Stimulated activated CD8-positive, alpha-beta memory T cell treated with anti-CD3 and anti-CD28 coated beads, Interleukin-15, amount 100 ng/mL, for 4 hours (primary cell): ENCODE measurements at regions not wholly inside any gene's neighbourhood (a gene's known extent, or its start where the extent isn't known, plus 50 kb on each side); places are given as distances from the start of the nearest gene placed in this dataset.

Experiments
- DNase-seq, 2 donors: peaks; one replicate each; pipeline ENCODE4 v3.0.0-alpha.2; 2020; ENCODE audit warnings: low read depth in 2 of 2

DNA sequence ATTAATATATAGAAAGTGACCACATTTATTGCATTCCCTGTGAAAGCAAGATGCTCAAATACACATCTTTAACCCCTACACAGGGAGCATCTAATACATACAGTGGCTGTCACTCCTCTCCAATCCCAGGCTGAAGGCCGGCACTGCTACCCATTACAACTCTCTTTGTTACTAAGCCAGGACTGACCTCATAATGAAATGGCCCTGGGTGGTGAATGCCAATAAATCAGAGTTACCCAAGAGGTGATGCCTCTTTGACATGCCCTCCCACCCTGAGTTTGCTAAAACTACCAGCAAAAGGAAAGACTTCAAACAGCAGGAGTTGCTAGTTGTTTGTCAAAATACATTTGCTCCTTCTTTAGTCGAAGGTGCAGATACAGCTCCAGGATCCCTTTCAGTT lies 214.2 kb downstream of the FOXA2 start:
- no peak for DNase-seq

DNA sequence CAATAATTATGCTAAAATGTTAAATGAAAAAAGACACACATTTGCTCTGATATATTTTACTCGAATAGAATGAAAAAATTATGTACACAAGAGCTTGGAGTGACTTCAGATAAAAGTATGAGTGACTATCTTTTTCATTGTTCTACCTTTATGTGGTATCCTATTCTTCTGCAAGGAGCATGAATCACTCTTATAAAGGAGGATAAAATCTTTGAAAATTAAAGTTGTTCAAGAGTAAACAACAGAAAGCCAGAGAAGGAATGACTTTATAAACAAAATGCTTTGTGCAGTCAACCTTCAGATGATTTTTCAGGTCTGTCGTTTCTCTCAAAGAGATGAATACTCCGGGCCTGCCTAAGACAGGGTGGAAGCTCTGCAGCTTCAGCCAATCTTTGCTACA lies 215.3 kb downstream of the FOXA2 start:
- DNase-seq: no peak

DNA sequence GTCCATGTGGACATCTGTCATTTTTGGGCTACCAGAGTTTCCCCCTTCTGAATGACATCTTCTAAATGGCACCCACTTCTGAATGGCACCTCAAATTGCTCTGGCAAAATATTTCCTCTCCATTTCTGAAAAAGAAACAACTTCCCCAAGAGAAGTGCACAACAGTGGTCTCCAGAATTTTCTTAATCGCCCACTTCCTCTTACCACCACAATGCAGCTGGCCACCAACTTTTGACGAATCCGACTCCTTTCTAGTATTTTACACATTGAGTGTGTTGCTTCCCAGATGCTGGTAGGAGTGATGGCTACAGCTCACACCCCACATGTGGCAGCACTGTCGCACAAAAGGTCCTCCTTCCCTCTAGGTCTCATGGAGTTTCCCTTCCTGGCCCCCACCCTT lies 216.1 kb downstream of the FOXA2 start:
- no peak for DNase-seq

DNA sequence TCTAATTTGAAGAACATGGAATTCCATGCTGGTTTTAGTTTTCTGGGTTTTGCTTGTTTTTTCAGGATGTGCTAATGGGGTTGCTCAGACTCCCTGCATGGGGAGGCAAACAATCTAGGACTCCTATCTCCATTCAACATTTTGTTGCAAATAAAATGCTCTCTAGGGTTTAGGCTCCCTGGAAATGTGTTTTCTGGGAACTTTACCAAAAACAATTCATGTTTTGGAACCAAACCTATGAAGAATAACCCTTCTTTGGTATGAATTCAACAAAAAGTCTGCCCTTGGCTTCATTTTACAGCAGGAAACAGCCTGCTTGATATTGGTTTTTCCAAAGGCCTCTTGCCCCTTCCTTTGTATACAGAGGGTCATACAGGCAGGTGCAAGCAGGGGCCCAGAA lies 217.7 kb downstream of the FOXA2 start:
- DNase-seq: no peak

DNA sequence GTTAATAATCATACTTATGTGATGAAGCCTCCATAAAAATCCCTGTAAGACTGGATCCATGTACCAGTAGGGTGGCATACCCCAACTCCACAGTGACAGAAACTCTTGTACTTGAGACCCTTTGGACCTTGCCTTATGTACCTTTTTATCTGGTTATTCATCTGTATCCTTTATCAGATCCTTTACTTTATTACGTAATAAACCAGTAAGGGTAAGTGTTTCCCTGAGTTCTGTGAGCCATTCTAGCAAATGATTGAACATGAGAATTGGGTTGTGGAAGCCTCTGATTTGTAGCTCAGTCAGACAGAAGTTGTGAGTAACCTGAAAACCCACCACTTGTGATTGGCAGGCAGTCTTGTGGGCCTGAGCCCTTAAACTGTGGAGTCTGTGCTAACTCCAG lies 229.7 kb downstream of the FOXA2 start:
- no peak for DNase-seq

DNA sequence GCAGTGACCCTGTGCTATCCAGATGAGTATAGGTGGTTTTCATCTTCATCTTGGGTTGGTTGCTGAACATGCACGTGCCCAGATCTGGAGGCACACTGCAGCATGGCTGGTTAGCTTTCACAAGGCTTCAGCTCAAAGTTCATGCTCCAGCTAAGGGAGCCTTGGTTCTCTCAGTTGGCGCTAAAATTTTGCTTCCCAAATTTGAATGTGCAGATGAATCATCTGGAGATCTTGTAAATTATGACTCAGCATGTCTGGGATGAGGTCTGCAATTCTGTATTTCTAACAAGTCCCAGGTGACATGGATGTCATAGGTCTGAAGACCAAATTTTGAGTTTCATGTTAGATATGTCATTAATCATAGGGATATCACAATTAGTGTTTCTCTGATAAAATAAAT lies 230.8 kb downstream of the FOXA2 start:
- DNase-seq: no peak

DNA sequence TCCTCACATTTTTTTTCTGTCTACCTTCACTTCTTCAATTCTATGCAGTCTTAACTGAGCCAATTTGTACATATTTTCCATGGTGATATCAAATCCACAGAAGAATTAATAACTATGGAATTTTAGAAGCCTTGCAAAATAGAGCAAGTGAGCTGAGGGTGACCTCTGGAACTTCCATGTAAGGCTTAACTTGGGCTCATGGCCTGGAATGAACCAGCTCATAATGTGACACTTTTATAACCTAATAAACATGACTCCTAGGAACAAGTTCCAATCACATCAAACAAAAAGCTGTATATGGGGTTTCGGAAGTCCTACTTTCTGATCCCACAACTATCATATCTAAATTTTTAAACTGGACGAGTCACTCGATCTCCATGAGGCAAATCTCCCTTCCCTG lies 232.4 kb downstream of the FOXA2 start:
- DNase-seq: no peak

DNA sequence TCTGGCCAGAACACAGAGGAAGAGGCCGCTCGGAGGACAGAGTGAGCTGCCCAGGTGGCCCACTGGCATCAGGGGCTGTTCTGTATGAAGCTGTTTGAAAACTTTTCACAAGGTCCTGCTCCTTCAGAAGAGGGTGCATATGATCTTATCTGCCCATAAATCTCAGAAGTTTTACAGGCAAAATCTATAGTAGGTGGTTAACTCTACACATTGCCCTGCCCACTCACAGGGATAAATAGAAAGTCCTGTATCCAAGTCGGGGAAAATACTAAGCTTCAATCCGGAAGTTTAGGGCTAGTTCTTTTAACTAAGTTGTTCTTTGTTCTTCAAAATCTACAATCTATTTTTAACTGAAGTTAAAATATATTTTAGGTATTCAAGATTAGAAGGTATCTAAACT lies 233.7 kb downstream of the FOXA2 start:
- no peak for DNase-seq

DNA sequence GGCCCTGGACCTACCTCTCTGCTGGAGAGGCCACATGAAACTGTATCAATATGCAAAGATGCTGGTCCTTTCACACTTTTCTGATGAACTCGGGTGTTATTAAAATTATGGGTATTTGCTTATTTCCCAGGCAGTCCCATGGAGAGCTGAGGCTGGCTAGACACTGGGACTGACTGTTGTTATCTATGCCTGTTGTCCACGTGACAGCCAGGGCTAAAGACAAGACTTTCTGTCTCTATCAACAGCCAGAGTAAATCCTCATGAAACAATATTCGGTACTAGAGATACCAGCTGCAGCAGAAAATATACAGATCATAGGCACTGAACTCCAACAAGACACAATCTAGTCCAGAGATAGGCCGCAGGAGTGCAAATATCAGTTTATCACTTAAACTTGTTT lies 236.4 kb downstream of the FOXA2 start:
- DNase-seq: no peak

DNA sequence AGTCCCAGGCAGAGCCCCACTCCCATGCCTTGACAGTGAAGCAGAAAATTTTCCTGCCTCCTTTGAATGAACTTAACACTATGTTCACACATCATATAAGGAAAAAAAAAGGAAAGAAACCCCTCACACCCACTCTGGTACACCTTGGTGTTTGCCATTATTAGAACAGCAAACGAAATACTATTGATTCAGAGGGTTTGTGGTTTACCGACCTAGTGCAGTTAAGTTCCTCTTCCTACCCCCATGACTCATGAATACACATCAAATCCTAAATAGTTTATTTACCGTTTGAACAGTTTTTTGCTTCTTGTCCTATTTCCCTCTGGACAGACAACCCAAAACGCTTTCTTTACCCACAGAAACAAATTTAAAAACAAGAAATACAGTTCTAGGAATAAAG lies 237.7 kb downstream of the FOXA2 start:
- DNase-seq: no peak

DNA sequence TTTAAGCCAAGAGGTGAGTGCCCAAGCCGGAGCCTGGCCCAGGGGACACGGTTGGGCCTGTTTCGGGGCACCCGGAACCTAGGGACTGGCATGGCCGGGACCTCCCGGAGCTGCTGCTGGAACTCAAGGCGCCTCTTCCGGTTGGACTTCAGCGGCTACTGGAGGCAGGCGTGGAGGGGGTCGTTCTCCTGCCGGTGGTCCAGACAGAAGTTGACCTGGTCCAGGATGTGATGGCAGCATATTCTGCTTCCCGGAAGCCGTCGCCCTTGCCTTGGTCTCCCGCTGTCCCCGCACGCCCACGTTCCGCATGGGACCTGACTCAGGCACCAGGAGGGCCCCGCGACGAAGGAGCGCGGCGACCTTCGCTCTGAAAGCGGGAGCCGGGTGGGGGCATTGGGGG lies 240.8 kb downstream of the FOXA2 start:
- DNase-seq: no peak

DNA sequence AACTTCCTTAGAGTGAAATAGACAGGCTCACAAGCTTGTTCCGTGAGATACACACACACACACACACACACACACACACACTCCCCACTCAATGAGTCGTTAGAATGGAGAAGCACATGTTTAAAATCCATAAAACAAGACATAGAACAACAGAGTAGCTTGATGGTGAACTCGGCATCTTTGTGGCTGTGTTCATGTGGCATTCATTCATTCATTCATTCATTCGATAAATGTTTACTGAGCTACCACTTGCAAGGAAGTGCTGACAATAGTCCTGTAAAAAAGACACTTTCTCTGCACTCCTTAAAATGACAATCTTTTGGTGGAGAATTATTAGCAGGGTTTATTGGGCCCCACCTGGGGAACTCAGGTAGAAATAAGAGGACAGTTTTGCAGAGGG lies 242.0 kb downstream of the FOXA2 start:
- DNase-seq: no peak

DNA sequence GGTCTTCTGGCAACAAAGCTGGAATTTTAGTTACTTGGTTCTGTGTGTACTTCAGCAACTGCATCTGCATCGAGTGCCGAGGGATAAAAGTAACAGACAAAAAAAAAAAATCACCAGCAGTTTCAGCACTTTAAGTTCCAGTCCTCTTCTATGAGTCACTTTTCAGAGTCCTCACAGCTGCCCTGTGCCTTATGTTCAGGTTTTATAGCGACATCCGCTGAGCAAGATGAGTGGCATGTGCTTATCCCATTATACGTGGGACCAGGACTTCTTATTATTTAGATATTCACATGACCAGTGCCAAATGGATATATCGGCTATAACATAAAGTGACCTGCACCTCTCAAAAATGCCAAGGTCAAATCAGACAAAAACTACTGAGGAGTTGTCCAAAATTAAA lies 242.9 kb downstream of the FOXA2 start:
- no peak for DNase-seq

DNA sequence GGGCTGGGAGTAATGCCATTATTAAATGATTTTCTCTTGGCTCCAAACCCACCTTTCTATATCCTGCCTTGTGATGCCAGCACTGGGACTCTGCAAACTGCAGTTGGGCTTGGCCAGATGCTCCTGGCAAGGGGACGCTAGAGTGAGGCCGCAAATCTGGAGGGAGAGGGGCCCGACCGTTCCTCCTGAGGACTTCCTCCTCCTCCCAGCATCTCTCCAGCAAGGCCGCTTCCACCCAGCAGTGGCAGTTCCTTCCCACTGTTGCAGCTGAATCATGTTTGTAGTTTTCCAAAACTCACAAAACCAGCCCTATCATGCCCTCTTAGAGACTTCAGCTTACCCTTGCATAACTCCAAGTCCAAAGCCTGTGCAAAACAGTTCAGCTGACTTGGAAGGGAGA lies 244.4 kb downstream of the FOXA2 start:
- DNase-seq: no peak

DNA sequence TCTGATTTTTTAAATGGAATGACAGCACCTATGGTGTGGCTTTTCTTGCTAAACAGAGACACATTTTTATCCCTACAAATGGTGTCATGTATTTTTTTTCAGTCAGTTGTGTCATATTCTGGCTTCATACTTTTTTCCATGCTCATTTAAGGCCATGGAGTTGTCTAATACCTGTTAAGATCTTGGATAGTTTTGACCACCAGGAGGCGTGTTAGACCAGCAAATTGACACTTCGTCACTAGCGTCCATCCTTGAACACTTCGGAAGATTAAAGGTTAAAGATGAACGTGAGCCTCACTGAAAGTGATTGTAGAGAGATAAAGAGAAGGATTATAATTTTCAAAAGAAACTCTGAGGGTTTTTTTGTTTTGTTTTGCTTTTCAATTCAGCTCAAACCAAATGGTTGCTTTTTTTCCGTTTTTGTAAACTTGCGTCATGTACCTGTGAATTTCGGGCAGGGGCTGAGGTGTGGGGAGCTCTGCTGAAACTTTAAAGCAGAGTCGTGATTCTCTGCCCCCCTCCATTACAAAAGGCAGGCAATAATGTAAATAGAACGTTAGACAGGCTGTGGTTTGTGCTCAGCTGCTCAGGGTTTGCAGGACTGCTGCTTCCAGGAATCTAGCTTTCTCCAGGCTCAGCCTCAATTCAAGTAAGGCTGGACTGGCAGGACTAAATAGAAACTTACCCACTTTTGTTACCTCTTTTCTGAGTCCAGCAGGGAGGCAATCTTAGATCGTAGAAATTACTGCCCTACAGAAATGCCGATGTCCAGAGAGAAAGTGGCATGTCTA lies 245.1 kb downstream of the FOXA2 start:
- DNase-seq: no peak

DNA sequence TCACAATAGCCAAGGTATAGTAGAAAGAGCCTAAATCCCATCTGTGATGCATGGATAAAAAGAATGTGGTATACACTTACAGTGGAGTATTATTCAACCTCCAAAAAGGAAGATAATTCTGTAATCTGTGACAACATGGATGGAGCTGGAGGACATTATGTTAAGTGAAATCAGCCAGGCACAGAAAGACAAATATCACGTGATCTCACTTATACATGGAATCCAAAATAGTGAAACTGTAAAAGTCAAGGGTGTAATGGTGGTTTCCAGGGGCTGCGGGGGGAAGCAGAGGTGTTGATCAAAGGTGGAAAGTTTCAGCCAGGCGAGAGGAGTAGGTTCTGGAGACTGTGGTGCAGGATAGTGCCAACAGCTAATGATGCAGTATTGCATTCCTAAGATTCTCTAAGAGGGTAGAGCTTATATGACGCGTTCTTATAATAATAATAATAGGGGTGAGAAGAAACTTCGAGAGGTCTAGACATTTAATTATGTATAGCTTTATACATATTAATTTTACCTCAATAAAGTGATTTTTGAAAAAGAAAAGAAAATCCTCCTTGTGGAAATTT lies 246.1 kb downstream of the FOXA2 start:
- no peak for DNase-seq

DNA sequence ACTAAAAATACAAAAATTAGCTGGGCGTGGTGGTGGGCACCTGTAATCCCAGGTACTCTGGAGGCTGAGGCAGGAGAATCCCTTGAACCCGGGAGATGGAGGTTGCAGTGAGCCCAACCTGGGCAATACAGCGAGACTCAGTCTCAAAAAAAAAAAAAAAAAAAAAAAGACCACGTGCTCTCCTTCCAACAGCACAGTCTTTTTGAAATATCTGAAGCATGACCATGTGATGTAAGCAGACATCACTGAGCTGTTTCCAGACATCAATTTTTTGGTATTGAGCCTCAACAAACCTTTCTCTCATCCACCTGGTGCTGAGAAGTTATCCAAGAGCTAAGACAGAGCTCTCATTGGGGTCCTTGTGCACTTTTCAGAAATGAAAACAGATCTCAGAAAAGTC lies 249.2 kb downstream of the FOXA2 start:
- no peak for DNase-seq

DNA sequence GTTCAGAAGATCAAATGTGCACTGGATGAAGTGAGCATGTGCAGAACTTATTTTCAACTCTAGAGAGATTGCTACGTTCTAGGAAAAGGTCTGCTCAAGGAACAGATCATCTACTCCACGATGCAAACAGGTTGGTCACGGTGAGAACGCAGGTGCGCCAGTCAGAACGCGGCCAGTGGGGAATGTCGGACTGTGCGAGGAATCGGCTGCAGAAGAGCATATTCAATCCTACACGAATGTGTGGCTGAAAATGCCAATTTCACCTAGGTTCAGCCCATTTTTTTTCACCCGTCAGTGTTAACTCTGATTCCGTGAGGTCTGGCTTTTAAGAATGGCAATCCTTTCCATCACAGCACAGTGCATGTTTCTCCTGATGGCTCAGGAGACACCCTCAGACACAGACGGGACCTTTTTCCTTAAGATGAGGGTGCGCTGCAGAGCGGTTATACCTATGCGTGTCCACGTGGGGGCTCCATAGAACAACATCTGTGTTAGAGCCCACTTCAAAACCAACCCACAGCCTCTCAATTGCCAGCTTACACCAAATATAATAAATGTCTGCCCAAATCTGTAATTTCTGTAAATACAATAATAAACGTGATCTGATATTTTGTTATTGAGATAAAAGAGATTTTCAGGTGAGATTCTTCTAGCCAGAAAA lies 250.4 kb downstream of the FOXA2 start:
- DNase-seq: peak in 1 of 2 donors; percentile 5

DNA sequence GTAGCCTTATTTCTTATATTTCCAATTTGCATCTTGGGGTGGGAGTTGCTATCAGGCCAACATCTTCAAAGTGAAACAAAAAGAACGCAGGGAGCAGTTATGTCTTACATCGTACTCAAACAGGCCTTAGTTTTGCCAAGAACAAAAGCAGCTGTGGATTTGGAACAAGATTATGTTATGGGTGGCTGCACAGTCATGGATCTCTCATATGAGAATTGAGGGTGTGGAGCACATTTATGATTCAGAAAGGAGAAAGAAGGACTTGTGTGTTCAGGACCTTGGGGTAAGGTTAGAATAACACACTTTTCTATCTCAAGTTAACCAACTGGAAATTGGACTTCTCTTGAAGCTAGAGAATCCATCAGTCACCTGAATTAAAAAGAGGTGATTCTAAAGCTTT lies 259.9 kb downstream of the FOXA2 start:
- DNase-seq: no peak

DNA sequence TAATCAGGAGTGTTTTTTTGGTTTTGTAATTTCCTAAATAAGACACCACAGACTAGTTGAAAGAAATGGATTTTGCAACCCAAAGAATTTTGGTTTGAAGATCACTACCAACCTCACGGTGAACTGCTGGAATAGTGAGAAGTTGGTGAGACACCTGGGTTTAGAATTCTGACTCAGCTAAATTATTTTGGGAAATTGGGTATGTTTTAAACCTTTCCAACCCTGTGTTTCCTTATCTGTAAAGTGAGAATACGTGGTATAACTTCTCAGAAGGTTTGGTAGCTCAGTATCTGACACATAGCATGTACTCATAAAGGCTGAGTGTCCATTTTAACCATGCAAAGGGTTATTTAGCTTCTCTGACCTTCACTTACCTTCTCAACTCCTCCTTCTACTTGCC lies 261.9 kb downstream of the FOXA2 start:
- no peak for DNase-seq

DNA sequence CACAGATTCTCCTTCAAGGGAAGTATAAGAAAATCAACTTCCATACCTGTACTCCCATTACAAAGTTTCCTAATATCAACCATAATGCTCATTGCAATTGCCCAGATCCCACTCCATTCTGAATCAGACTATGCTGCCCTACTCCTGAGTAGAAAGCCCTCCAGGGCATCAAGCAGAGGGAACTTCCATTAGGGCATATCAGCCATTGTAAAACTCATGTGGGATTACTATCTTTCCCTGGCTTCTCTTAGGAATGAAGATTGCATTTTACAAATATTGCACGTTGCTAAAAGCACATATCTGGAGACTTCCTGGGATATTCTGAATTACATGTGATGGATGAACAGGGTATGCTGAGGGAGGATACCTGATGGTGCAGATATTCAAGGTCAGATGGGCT lies 263.2 kb downstream of the FOXA2 start:
- DNase-seq: no peak

DNA sequence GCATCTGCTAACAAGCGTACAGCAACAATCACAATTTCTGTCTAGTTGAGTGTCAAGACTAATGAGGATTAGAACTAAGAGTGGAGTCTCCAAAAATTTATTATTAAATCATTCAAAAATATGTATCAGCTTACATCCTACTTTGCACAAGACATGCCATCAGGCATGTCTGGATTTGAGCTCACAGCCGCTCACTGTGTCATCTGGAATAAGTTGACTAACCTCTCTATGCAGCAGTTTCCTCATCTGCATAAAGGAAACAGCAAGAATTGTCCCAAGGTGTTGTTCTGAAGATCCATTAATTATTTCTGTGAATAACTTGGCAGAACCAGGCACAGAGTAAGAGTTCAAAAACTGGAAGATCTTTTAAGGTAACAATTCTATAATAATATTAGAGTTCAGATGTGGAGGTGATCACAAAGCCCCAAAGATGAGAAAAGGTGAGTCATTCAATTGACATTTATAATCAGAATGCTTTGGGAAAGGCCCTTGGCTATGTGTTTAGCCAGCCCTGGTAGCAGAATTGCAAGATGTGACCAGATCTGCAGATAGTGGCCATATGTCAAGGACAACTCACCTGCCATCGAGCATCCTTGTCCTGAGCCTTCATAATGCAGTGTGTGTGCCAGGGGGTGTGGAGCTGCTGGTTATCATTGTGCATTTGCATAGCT lies 264.0 kb downstream of the FOXA2 start:
- DNase-seq: no peak

DNA sequence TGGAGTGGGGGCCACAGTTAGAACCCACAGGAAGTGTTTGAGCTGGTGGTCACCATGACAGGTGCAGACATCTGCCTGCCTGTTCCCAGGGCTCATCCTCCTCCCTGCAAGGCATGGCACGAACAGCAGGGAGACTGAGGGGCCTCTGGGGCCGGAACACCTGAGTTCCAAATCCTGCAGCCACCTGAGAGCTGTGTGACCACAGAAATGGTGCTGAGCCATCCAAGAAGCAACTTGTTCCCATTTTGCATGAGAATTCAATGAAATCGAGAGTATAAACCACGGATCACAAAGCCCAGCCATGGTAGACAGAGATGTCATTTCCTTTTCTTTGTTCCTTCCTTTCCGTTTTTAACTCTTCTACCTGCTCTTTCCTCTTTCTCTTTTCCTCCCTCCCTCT lies 268.6 kb downstream of the FOXA2 start:
- no peak for DNase-seq
